Fibroblast of mammary gland (primary cell): ENCODE measurements at regions not wholly inside any gene's neighbourhood (a gene's known extent, or its start where the extent isn't known, plus 50 kb on each side); places are given as distances from the start of the nearest gene placed in this dataset.

Source experiments
- DNase-seq: peaks from one replicate; pipeline ENCODE4 v3.0.0-alpha.2; 2010; ENCODE audit warnings: low read depth
- H3K4me3 ChIP-seq: 2 replicates; pipeline ENCODE4 v1.5.1; 2011; ENCODE audit warnings: low read depth, mild to moderate bottlenecking, low read length, moderate library complexity; ENCODE audit not compliant: control insufficient read depth
- TF ChIP-seq, protein P1 (sequence below): conservative IDR thresholded peaks from 2 replicates; pipeline ENCODE4 v1.5.1; 2011; ENCODE audit warnings: low read depth, low read length, inconsistent platforms; ENCODE audit not compliant: control insufficient read depth, insufficient read depth

DNA sequence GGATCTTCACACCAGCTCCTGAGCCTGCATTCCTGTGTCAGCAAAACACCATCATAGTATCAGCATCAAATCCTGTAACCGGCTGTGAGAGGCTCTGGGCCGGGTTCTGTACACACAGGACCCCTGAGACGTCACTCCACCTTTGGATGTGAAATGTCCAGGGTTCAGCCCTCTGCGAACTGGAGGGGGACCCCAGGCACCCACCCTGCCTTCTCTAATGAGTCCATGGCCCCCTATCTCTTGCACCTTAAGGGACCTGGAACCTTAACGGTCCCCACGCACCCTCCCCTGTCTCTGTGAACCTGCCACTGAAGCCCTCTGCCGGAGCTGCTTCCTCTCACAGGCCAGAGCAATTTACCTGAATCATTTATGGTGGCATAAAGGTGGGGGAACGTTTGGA is 257.8 kb downstream of the NPHP4 start:
- TF ChIP-seq, protein P1, sequence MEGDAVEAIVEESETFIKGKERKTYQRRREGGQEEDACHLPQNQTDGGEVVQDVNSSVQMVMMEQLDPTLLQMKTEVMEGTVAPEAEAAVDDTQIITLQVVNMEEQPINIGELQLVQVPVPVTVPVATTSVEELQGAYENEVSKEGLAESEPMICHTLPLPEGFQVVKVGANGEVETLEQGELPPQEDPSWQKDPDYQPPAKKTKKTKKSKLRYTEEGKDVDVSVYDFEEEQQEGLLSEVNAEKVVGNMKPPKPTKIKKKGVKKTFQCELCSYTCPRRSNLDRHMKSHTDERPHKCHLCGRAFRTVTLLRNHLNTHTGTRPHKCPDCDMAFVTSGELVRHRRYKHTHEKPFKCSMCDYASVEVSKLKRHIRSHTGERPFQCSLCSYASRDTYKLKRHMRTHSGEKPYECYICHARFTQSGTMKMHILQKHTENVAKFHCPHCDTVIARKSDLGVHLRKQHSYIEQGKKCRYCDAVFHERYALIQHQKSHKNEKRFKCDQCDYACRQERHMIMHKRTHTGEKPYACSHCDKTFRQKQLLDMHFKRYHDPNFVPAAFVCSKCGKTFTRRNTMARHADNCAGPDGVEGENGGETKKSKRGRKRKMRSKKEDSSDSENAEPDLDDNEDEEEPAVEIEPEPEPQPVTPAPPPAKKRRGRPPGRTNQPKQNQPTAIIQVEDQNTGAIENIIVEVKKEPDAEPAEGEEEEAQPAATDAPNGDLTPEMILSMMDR, result no peak
- DNase-seq, result no peak
- H3K4me3 ChIP-seq, result no peak overlapping the region

DNA sequence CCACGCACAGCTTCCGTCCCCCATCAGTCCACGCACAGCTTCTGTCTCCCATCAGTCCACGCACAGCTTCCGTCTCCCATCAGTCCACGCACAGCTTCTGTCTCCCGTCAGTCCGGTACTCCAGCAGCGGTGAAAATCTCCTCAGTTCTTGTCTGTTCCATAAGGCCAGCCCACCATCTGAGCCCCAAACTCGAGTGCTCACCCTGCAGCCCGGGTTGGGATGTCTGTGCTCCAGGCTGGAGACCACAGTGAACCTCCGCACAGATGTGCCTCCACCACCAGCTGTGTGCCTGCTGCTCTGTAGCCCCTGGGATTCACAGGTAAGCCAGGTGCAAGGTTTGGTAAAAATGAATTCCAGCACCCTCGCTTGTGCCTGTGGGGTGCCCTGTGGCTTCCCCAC is 258.6 kb downstream of the NPHP4 start:
- no peak overlapping the region for H3K4me3 ChIP-seq
- TF ChIP-seq, protein P1, result no peak
- DNase-seq, result no peak

DNA sequence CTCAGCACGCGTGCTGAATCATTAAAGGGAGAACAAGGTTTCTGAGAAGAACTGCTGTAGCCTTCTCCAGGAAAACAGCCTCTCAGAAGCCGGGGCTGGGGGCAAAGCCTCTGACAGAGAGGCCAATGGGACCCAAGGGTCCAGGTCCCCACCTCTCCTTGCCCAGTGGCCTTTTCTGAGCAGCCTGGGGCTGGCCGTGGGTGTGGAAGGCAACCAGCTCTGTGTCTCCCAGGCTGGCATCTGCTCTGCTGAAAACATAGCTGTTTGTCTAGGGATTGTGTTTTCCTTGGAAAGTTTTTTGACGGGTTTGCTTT is 261.2 kb downstream of the NPHP4 start:
- no peak for DNase-seq
- TF ChIP-seq, protein P1, result no peak
- H3K4me3 ChIP-seq, result no peak overlapping the region

DNA sequence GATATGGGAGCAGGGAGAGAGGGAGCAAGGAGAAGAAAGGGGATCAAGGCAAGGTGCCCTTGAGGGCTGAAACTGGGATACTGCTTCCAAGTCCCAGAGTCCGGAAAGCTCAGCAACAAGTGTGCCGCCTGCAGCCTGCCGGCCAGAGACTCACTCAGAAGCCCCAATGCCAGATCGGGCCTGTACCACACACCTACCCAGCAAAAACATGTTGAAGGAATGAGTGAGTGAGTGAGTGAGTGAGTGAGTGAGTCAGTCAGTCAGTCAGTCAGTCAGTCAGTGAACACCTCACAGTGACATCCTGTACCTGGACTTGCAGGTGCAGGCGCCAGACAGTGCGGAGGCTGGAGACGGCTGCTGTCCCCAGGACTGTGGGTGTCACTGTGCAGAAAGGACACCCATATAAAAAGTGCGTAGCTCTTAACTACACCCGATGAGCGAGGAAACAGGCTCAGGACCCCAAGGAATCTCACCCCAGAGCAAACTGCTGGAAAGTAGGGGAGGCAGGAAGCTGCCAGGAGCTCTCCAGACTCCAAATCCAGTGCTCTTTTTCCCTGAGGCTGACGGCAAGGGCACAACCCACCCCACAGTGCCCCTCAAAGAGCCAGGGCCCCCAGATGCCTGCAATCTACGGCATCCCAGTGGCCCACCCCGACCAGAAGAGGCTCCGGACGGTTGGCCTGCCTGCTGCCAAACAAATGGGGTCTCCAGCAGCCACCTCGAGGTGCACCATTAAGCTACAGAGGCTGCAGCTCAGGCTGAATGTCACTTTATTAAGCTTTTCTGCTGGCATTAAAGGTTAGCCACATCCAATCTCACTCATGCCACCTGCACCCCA is 261.7 kb downstream of the NPHP4 start:
- TF ChIP-seq, protein P1, result no peak
- no peak for DNase-seq
- H3K4me3 ChIP-seq, result no peak overlapping the region

DNA sequence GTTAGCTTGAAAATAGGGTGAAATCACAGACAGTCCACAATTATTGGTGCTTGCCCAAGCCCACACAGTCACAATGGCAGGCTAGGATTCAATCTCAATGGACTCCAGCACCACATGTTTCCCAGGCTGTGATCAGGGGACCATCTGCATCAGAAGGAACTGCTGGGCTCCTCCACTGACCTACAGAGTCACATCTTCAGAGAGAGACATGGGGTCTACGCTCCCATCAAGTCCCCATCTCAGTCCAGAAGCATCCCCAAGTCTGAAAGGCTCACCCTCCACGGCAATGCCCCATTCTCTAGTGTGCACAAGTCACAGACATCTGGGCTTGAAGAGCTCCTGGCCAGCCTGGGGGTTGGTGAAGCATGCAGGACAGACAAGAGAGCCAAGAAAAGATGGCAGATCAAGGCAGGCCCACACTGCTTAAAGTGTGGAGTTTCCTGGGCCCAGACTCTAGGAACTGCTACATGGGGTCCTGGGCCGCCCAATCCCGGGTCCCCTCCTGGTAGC is 262.5 kb downstream of the NPHP4 start:
- no peak for DNase-seq
- TF ChIP-seq, protein P1, result no peak
- no peak overlapping the region for H3K4me3 ChIP-seq

DNA sequence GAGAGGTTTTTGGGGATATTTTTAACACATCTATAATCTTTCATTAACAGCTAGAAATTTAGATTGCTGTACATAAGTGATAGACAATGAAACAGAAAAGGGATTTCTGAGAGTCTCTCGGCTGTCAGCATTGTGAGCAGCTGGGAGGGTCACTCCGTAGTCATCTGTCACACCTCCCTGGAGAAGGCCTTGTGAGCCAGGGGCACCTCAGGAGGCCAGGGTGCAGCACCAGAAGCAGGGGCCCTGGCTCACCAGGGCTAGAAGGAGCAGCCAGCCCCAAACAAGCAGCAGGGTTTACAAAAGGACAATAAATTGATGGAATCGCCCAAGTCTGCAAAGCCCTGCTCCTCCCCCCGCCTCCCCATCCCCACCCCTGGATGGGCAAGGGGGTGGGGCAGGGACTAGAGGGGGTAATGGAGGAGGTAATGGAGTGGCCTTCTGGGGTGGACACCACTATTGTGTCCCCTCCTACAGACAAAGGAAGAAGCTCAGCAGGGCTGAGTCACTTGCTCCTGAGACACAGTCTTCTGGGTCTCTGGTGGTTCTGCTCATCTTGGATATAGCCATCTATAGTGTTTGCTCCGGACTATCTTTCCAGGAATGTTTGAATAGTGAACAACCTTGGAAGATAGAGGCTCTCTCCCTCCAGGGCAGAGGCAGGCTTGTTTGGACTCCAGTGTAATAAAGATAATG is 263.4 kb downstream of the NPHP4 start:
- TF ChIP-seq, protein P1, result no peak
- no peak overlapping the region for H3K4me3 ChIP-seq
- no peak for DNase-seq
